HG03159 (cell line): ENCODE measurements at regions not wholly inside any gene's neighbourhood (a gene's known extent, or its start where the extent isn't known, plus 50 kb on each side); places are given as distances from the start of the nearest gene placed in this dataset.

Experiments used
- ATAC-seq: cut with Tn5 transposase; IDR thresholded peaks from one replicate; pipeline ENCODE4 v1.9.1; 2021; ENCODE audit warnings: mild to moderate bottlenecking, moderate library complexity; ENCODE audit not compliant: unreplicated experiment

GRCh38 chr20:39264506-39265172 is 302.5 kb downstream of the DHX35 start:
- no peak for ATAC-seq

GRCh38 chr20:39263076-39263475 is 300.9 kb downstream of the DHX35 start:
- ATAC-seq, result no peak

GRCh38 chr20:39259808-39260207 is 297.7 kb downstream of the DHX35 start:
- ATAC-seq, result no peak

GRCh38 chr20:39259010-39259803 is 297.1 kb downstream of the DHX35 start:
- no peak for ATAC-seq

GRCh38 chr20:39258253-39258652 is 296.1 kb downstream of the DHX35 start:
- no peak for ATAC-seq

GRCh38 chr20:39253051-39253755 is 291.1 kb downstream of the DHX35 start:
- no peak for ATAC-seq

GRCh38 chr20:39252035-39252434 is 289.9 kb downstream of the DHX35 start:
- no peak for ATAC-seq

GRCh38 chr20:39249798-39250197 is 287.7 kb downstream of the DHX35 start:
- no peak for ATAC-seq

GRCh38 chr20:39248862-39249485 is 286.8 kb downstream of the DHX35 start:
- no peak for ATAC-seq

GRCh38 chr20:39248171-39248861 is 286.2 kb downstream of the DHX35 start:
- no peak for ATAC-seq

- ATAC-seq, result no peak
These were observed 284.3 kb downstream of the DHX35 start for GRCh38 chr20:39246436-39246835.

- ATAC-seq, result no peak
These were observed 283.7 kb downstream of the DHX35 start for GRCh38 chr20:39245685-39246311.

GRCh38 chr20:39243962-39244361 is 281.8 kb downstream of the DHX35 start:
- no peak for ATAC-seq

GRCh38 chr20:39242614-39243013 is 280.5 kb downstream of the DHX35 start:
- no peak for ATAC-seq

GRCh38 chr20:39234520-39235095 is 272.5 kb downstream of the DHX35 start:
- ATAC-seq, result no peak

- no peak for ATAC-seq
These were observed 271.6 kb downstream of the DHX35 start for GRCh38 chr20:39233755-39234154.

GRCh38 chr20:39227416-39227815 is 265.3 kb downstream of the DHX35 start:
- no peak for ATAC-seq

GRCh38 chr20:39225978-39226377 is 263.8 kb downstream of the DHX35 start:
- ATAC-seq, result no peak

- ATAC-seq, result no peak
These were observed 263.4 kb downstream of the DHX35 start for GRCh38 chr20:39225536-39225935.

- no peak for ATAC-seq
These were observed 260.0 kb downstream of the DHX35 start for GRCh38 chr20:39222101-39222500.
